ENCODE measurements at regions not wholly inside any gene's neighbourhood (a gene's known extent, or its start where the extent isn't known, plus 50 kb on each side); places are given as distances from the start of the nearest gene placed in this dataset.

DNA sequence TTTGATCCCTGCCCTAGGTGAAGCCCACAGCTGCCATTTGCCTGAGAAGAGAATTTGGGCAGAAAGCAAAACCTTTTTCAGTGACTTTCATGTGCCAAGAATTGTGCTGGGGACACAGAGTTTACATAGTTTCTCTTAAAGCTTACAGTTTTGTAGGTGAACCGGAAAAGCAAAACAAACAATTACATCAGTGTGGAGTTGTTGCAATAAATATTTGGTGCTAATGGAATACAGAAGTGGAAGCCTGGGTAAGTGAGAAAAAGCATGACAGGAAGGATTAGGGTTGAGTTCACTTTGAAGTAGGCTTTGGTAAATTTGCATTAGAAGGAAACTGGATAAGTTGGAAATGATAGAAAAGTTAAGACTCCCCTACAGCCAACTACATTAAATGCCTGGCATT, 82.7 kb downstream of the RASSF10 start:
- Histone ChIP-seq H3K4me3 (ENCODE audit: low read depth, low read length) (no peak overlapping the region), H3K27me3 (ENCODE audit: control insufficient read depth, insufficient read depth, low read length) (no peaks in the 10 kb centered on the region), H3K36me3 (ENCODE audit: control insufficient read depth, insufficient read depth, low read length) (no peaks in the 10 kb centered on the region)
- TF ChIP-seq, protein P1, sequence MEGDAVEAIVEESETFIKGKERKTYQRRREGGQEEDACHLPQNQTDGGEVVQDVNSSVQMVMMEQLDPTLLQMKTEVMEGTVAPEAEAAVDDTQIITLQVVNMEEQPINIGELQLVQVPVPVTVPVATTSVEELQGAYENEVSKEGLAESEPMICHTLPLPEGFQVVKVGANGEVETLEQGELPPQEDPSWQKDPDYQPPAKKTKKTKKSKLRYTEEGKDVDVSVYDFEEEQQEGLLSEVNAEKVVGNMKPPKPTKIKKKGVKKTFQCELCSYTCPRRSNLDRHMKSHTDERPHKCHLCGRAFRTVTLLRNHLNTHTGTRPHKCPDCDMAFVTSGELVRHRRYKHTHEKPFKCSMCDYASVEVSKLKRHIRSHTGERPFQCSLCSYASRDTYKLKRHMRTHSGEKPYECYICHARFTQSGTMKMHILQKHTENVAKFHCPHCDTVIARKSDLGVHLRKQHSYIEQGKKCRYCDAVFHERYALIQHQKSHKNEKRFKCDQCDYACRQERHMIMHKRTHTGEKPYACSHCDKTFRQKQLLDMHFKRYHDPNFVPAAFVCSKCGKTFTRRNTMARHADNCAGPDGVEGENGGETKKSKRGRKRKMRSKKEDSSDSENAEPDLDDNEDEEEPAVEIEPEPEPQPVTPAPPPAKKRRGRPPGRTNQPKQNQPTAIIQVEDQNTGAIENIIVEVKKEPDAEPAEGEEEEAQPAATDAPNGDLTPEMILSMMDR (IDR thresholded peaks at IDR 0.05; ENCODE audit: insufficient read depth, low read length, poor library complexity, severe bottlenecking) = no peak
- no peak for DNase-seq (ENCODE audit: low read depth)

DNA sequence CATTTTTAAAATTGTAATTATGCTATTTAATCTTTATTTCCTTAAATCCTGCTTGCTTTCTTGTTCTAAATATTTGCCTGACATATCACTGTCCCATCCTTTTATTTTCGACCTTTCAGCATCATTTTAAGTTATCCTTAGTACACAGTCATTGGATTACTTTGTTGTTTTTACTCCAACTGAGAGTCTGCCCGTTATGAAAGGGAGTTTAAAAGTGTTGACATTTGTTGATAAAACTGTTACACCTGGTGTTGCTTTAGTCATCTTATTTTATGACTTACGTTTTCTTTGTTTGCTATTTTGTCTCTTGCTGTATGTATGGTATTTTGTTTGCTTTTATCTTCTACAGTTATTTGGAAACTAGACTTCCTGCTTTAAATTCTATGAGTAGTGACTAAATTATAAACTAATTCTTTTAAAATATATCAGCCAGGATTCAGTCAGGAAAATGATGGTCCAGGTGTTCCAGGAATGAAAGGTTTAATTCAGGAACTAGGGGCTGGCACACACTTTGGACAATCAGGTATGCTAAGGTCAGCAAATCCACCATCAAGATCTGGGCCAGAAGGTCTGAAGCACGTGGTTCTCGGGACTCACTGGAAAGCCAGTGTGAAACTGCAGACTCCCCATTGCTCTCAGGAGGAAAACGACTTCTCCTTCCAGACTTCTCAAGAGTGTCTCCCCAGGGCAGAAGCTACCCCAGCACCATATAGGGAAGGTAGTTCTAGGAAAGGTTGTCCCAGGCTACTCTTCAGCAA, 86.0 kb downstream of the RASSF10 start:
- DNase-seq (ENCODE audit: low read depth) = no peak
- H3K27me3 ChIP-seq (ENCODE audit: control insufficient read depth, insufficient read depth, low read length) = no peaks in the 10 kb centered on the region

DNA sequence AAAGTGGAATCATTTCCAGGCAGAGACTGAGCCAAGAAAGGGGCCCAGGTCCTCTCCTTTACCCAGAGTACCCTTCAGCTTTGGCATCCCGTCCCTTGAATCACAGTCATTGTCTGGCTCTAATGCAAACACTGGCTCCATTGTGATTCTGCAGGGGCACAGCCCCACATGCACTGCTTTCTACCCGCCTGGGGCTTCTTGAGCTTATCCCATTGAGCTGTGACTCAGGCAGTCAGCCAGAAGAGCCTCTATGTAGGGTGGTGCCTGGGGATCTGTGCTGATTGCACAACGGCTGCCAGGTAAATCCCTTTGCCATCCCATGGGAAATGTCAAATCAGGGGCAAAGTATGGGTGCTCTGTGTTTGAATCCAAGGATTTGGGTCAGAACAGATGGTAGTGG, 88.9 kb downstream of the RASSF10 start:
- Histone ChIP-seq H3K4me3 (ENCODE audit: low read depth, low read length) (no peak overlapping the region), H3K27me3 (ENCODE audit: control insufficient read depth, insufficient read depth, low read length) (no peaks in the 10 kb centered on the region), H3K36me3 (ENCODE audit: control insufficient read depth, insufficient read depth, low read length) (no peaks in the 10 kb centered on the region)
- TF ChIP-seq, protein P1 (IDR thresholded peaks at IDR 0.05; ENCODE audit: insufficient read depth, low read length, poor library complexity, severe bottlenecking) = no peak
- DNase-seq (ENCODE audit: low read depth) = no peak

More for the DNA sequence above, 86.0 kb downstream of the RASSF10 start:
- TF ChIP-seq, protein P1 (IDR thresholded peaks at IDR 0.05; ENCODE audit: insufficient read depth, low read length, poor library complexity, severe bottlenecking) = no peak
- Histone ChIP-seq H3K36me3 (ENCODE audit: control insufficient read depth, insufficient read depth, low read length) (no peaks in the 10 kb centered on the region), H3K4me3 (ENCODE audit: low read depth, low read length) (no peak overlapping the region)

DNA sequence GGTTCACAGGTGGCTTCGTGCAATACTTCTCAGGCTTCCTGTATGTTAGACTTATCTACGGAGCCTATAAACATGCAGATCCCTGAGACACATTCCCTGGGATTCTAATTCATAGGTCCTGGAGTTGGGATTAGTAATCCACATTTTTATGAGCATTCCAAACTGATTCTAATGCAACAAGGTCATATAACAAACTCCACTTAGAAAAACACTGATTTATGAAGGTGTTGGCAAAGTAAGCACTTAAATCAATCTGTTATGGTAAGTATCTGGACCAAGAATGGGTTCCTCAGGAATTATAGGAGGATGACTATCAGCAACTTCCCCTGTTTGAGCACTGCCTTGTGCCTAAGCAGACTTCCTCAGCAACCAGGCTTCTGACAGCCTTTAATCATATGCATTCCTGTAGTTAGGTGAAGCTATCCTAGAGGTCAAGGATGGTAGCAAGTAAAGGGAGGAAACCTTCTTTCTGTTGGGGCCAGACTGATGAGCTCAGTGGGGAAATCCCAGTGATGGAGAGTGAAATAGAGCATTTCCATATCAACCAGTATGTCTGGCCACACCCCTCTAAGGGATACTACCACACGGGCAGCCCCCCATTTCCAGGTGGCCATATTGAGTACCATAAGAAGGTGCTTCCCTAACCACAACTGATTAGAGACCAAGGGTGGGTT, 89.6 kb downstream of the RASSF10 start:
- DNase-seq (ENCODE audit: low read depth) = no peak

DNA sequence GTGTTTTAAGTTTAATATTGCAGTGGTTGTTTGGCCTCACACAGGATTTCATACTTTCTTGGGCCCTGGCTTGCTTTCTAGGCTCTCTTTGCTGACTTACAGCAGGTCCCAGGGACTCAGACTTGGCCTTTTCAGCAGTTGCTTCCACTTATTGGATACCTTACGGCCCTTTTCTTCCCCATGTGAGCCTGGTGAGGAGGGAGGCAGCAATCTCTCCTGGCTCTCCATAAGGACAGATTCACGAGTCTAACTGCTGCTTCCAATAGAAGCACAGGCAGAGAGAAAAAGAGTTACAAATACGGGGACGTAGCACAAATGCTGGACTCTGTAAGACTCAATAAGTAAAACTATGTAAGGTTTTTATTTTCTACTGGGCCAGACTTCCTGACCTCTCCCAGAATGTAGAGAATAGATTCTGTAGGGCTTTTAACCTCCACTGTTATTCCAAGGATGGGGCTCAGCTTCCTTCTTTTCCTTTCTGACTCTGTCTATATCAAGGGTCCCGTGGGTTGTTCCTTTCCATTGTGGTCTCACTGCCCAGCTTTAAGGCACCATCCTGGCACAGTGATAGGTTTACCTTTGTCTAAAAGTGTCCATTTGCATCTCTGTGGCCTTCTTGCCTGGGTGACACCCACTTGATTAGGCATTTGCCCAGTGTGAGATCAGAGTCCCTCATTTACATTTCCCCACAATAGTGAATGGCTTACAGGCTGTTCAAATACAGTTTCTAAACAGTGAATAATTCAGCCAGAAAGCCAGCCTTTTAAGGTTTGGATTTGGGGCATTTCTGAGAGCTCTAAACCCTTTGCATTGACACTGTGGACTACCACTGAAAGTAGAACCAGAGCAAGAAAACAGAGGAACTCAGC, 92.8 kb downstream of the RASSF10 start:
- TF ChIP-seq, protein P1 (IDR thresholded peaks at IDR 0.05; ENCODE audit: insufficient read depth, low read length, poor library complexity, severe bottlenecking) = no peak
- H3K36me3 ChIP-seq (ENCODE audit: control insufficient read depth, insufficient read depth, low read length) = no peaks in the 10 kb centered on the region
- no peak for DNase-seq (ENCODE audit: low read depth)
- H3K4me3 ChIP-seq (ENCODE audit: low read depth, low read length) = no peak overlapping the region
- H3K27me3 ChIP-seq (ENCODE audit: control insufficient read depth, insufficient read depth, low read length) = no peaks in the 10 kb centered on the region

More for the DNA sequence above, 89.6 kb downstream of the RASSF10 start:
- TF ChIP-seq, protein P1 (IDR thresholded peaks at IDR 0.05; ENCODE audit: insufficient read depth, low read length, poor library complexity, severe bottlenecking) = no peak
- H3K27me3 ChIP-seq (ENCODE audit: control insufficient read depth, insufficient read depth, low read length) = no peaks in the 10 kb centered on the region
- H3K36me3 ChIP-seq (ENCODE audit: control insufficient read depth, insufficient read depth, low read length) = no peaks in the 10 kb centered on the region
- no peak overlapping the region for H3K4me3 ChIP-seq (ENCODE audit: low read depth, low read length)

All from kidney epithelial cell (primary cell).